ENCODE measurements at regions not wholly inside any gene's neighbourhood (a gene's known extent, or its start where the extent isn't known, plus 50 kb on each side); places are given as distances from the start of the nearest gene placed in this dataset.
"Not testable (repeated sequence)": the region's sequence is repeated elsewhere in the genome, so short reads cannot be mapped to it uniquely, and the experiment has no call there.

DNA sequence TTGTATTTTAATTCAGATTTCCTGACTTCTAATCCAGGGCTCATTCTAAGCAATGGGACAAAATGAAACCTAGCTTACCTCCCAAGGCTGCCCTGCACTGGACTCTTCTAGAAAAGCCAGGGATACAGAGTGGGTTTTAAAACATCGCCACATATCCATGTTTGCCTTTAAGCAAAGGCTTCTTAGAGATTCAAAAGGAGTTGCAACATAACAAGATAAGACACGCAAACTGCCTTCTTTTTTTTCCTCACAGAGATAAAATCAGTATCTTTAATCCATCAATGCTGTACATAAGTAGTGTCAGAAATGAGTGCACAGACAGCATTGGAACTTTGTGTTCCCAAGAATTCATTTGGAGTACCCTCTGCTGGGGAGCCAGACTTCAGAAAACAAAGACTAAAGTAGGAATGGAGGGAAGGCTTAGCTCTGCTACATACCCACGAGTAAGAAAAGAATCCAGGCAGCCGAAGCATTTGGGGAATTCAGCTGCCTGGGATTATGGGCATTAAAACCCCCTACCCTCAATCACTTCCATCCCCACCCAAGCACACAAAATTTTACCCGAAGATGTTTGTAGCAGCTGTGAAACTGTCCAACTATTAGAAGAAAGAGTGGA is 427.8 kb downstream of the ARL4A start:
- no peak for DNase-seq (ENCODE audit: low read depth in 3 of 3, low spot score in 2 of 3)

GRCh38 chr7:13115855-13116254 is 428.4 kb downstream of the ARL4A start:
- DNase-seq (ENCODE audit: low read depth in 3 of 3, low spot score in 2 of 3) = no peak

DNA sequence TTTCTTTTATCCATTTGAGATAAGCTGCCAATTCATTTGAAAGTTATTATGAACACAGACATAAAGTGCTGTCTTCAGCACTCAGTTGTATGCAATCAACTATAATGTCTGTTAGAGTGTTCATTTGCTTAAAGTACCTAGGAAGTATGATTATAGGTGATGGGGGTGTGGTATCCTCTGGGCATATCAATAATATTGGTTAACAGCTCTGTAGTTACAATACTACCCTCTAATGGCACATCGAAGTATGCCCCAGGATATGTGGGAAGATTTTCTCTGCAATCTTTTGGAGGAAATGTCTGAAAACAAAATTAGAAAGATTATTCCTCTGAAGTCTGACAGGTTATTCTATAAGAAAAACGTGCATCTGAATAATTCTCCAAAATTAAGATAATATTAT is 429.7 kb downstream of the ARL4A start:
- no peak for DNase-seq (ENCODE audit: low read depth in 3 of 3, low spot score in 2 of 3)

DNA sequence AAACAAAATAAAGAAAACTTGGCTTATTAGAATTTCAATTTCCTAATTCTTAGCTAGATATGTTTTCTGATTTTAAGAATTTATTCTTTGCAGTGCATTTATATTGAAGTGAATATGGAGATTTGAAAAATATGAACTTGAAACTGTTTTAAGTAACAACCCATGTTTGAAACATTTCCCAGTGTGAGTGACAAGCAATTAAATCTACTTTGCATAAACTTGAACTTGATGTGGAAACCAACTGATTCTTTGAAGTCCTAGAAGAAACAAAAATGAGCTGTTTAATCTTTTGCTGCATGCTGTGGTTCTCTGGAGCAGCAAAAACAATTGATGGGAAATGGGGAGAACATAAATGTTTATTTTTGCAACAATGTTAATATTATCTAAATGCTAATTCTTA is 430.2 kb downstream of the ARL4A start:
- no peak for DNase-seq (ENCODE audit: low read depth in 3 of 3, low spot score in 2 of 3)

DNA sequence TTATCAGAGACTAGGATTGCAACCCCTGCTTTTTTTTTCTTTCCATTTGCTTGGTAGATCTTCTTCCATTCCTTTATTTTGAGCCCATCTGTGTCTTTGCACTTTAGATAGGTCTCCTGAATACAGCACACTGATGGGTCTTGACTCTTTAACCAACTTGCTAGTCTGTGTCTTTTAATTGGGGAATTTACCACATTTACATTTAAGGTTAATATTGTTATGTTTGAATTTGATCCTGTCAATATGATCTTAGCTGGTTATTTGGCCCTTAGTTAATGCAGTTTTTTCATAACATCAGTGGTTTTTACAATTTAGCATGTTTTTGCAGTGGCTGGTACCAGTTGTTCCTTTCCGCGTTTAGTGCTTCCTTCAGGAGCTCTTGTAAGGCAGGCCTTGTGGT is 437.2 kb downstream of the ARL4A start:
- DNase-seq (ENCODE audit: low read depth in 3 of 3, low spot score in 2 of 3) = not testable (repeated sequence)

- DNase-seq (ENCODE audit: low read depth in 3 of 3, low spot score in 2 of 3) = no peak
Measured at GRCh38 chr7:13126347-13126746, 438.9 kb downstream of the ARL4A start.

DNA sequence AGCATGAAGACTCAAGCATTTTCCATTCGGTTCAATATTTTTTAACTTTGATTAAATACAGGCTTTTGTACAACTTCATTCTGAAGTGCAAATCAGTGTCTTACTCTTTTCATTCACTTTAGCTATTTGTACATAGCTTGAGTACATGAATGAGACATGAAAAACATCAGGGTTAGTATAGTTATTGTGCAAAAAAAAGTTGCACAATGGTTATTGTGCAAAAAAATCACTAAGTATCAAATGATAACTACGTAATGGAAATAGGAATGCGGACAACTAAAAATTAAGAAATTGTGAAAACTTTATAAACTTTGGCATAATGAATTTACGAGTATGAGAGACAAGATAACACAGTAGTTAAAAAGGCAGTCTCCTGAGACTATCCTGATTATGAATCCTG is 442.9 kb downstream of the ARL4A start:
- DNase-seq (ENCODE audit: low read depth in 3 of 3, low spot score in 2 of 3) = no peak

DNA sequence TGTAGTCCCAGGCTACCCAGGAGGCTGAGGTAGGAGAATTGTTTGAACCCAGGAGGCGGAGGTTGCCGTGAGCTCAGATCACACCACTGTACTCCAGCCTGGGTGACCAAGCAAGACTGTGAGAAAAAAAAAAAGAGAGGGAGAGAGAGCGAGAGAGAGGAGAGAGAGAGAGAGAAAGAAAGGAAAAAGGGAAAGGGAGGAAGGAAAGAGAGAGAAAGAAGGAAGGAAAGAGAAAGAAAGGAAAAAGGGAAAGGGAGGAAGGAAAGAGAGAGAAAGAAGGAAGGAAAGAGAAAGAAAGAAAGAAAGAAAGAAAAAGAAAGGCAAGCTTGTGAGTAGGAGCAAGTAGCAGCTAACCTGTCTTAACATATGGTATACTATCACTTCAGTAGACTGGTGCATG is 443.5 kb downstream of the ARL4A start:
- DNase-seq (ENCODE audit: low read depth in 3 of 3, low spot score in 2 of 3) = not testable (repeated sequence)

GRCh38 chr7:13132314-13132713 is 444.9 kb downstream of the ARL4A start:
- no peak for DNase-seq (ENCODE audit: low read depth in 3 of 3, low spot score in 2 of 3)

GRCh38 chr7:13136345-13136744 is 448.9 kb downstream of the ARL4A start:
- DNase-seq (ENCODE audit: low read depth in 3 of 3, low spot score in 2 of 3) = not testable (repeated sequence)

DNA sequence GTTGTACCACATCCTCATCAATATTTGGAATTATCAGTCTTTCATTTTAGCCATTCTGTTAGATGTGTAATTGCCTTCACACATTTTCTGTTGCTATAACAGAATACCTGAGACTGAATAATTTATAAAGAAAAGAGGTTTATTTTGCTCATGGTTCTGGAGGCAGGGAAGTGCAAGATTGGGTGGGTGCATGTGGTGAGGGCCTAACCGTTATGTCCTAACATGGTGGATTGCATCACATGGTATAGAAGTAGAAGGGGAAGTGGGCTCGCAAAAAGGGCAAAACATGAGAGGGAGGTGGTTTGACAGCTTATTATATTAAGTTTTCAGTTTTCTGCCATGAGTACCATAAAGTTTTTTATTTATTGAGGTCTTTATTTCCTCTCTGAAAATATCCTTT is 452.0 kb downstream of the ARL4A start:
- DNase-seq (ENCODE audit: low read depth in 3 of 3, low spot score in 2 of 3) = no peak

GRCh38 chr7:13144673-13145072 is 457.2 kb downstream of the ARL4A start:
- DNase-seq (ENCODE audit: low read depth in 3 of 3, low spot score in 2 of 3) = peak; percentile 66 to 72 (median 67)

DNA sequence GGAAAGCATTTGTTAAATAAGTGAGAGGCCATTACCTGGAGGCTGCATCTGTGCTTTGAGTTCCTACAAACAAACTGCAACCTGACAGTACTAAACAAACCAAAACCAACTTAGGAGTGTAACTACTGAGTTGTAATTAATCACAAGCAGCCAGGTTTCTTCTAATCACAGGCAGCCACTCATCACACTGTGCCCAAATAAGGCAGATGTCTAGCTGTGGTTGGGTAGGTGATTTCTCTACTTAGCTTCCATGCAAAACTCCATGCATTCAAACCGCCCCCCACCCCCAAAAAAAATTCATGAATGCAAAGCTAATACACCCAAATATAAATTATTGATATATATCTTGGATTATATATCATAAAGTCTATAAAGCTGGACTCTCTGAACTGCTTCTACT is 461.1 kb downstream of the ARL4A start:
- DNase-seq (ENCODE audit: low read depth in 3 of 3, low spot score in 2 of 3) = no peak

- DNase-seq (ENCODE audit: low read depth in 3 of 3, low spot score in 2 of 3) = no peak
Measured at GRCh38 chr7:13151978-13152377, 464.5 kb downstream of the ARL4A start.

DNA sequence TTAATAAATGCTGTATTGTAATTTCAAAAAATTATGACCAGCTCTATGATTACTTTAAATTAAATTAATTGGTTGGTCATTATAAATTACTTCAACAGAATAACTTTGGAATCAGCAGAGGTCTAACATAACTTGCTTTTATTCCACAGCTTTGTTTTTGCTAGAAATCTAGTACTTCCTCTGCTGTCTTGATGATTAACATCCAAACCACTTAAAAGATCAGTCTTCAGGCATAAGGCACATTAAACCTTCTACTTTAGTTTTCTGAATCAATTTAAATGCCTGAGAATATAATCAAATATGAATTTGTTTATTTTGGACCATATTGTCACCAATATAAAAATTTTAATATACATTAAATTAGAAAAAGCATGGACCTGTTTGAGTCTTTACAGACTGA is 465.3 kb downstream of the ARL4A start:
- peak in 1 of 3 donors; percentile 37 for DNase-seq (ENCODE audit: low read depth in 3 of 3, low spot score in 2 of 3)

DNA sequence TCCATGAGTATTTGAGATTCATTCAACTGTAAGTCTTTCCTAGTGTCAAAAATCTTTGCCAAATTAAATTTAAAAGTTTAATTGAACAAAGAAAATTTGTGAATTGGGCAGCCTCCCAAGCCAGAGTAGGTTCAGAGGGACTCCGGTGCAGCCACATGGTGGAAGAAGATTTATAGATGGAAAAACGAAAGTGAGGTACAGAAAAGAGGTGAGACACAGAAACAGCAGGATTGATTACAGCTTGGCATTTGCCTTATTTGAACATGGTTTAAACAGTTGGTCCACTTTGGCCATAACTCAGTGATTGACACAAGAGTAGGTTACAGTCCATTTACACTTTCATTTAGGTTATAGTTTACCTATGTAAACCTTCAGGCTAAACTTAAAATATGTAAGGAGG is 465.8 kb downstream of the ARL4A start:
- no peak for DNase-seq (ENCODE audit: low read depth in 3 of 3, low spot score in 2 of 3)

- DNase-seq (ENCODE audit: low read depth in 3 of 3, low spot score in 2 of 3) = no peak
Measured at GRCh38 chr7:13153742-13154141, 466.3 kb downstream of the ARL4A start.

DNA sequence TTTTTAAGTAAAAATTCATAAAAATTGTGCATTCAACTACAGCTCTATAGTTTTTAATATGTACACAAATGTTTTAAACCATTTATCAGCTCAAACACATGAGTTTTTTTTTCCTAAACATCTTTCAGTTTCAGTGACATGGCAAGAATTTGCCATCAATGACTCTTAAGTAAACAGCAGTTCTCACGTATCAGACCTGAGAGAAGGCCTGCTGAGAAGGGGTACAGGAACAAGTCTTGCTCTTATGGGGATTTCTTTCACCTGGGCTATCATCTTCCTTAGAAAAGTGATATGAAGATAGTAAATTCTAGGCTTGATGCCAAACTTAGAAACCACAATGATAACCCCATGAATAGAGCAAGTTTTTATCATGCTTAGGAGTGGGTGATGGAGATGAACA is 467.8 kb downstream of the ARL4A start:
- no peak for DNase-seq (ENCODE audit: low read depth in 3 of 3, low spot score in 2 of 3)

DNA sequence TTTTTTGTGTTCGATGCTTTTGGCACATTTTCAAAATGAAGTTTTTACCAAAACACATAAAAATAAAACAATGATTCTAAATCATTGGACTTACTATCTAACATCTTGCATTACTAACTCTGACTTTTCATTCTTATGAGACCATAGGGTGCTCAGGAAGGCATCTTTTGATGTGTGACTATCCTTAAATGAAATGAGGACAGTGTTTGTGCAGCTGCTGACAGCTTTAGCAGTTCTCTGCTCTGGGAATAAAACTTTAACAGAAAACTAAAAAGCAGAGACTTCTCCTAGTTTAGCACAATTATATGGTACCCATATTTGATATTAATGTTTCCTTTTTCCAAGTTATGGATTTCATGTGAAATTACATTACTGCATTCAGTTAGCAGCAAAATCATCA is 471.6 kb downstream of the ARL4A start:
- DNase-seq (ENCODE audit: low read depth in 3 of 3, low spot score in 2 of 3) = no peak

DNA sequence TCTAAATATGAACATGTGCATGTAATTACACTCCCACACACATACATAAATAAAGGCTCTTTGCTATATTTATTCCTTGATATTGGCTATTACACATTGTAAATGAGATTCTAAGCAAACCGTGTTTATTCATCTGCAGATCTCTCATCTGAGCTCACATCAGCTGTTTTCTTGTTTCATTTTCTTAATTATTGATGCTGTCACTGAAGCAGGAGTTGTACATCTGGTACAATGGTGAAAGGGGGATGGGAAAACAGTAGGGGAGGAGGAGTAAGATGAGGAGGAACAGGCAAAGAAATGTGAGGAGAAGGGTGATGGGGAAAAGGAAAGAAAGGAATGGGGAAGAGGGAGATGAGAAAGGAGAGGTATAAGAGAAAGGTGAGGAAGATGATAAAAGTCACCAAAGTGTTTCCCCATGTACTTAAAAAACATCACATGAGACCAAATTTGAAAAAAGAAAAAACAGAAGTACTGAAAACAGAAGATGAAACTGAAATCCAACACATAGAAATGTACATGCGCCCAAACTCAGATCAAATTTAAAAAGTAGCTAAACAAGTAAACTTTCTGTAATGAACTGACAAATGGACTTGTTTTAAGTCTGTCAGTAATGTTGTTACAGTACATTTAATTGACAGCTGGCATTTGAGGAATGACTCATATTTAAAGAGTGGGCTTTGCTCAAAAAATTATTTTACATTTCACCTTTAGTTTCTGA is 472.2 kb downstream of the ARL4A start:
- no peak for DNase-seq (ENCODE audit: low read depth in 3 of 3, low spot score in 2 of 3)

DNA sequence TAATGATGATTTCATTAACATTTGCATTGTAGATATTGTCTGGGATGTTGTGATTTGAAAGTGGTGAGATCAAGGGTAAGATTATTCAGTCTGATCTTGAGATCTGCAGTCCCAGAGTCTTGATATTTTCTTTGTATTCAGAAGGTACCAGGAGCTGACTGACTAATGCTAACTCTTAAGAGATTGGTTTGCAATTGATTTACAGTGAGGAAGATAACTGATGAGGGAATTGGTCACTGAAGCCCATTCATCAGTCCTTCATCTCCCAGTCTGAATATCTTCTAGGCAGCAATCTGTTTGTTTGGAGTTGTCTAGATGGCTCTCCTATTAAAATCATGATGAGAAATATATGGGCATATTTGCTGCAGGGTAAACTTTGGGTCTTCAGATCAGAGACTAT is 473.7 kb downstream of the ARL4A start:
- DNase-seq (ENCODE audit: low read depth in 3 of 3, low spot score in 2 of 3) = no peak

- DNase-seq (ENCODE audit: low read depth in 3 of 3, low spot score in 2 of 3) = no peak
Measured at GRCh38 chr7:13165854-13166253, 478.4 kb downstream of the ARL4A start.

DNA sequence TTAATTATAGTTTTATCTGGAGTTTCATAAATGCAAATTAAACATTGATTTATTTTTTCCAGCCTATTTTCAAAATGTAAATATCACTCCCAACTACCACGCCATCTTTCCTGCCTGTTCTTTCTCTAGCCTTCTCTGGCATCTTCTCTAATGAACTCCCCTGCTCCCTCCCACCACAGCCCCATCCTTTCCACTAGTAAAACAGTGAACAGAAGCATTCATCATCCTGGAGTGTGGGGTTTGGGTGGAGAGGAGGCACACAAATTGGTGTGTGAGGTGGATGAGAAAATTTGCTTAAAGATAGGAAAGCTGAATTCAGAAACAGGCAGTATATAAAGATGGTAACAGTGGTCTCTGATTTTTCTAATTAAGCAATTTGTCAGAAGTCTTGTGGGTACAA is 479.4 kb downstream of the ARL4A start:
- no peak for DNase-seq (ENCODE audit: low read depth in 3 of 3, low spot score in 2 of 3)
